Activated T-helper 2 cell treated with anti-CD3 and anti-CD28 coated beads, Interferon-gamma antibody, Interleukin-2, Interleukin-4, amounts not matched to agents 10 μg/mL and 5 μg/mL and 100 μg/mL, durations not matched to agents 14 hours and 24 hours and 36 hours (primary cell): ENCODE measurements at regions not wholly inside any gene's neighbourhood (a gene's known extent, or its start where the extent isn't known, plus 50 kb on each side); places are given as distances from the start of the nearest gene placed in this dataset.

Experiments
- DNase-seq: peaks from one replicate; pipeline ENCODE4 v3.0.0; 2021; ENCODE audit warnings: low spot score
- H3K27ac Mint-ChIP-seq: one replicate; pipeline ENCODE4 v1.8.0; 2021; ENCODE audit warnings: mixed read lengths
- H3K27me3 Mint-ChIP-seq: one replicate; pipeline ENCODE4 v1.8.0; 2021; ENCODE audit warnings: low read depth, mixed read lengths
- H3K36me3 Mint-ChIP-seq: one replicate; pipeline ENCODE4 v1.8.0; 2021; ENCODE audit warnings: low read depth, mixed read lengths
- H3K4me1 Mint-ChIP-seq: one replicate; pipeline ENCODE4 v1.8.0; 2021; ENCODE audit warnings: low read depth, mixed read lengths
- H3K4me3 Mint-ChIP-seq: one replicate; pipeline ENCODE4 v1.8.0; 2021; ENCODE audit warnings: low read depth, mild to moderate bottlenecking, moderate library complexity, mixed read lengths
- H3K9me3 Mint-ChIP-seq: one replicate; pipeline ENCODE4 v1.8.0; 2021; ENCODE audit warnings: mixed read lengths
- intact Hi-C: fragments of 100-400 bp; cut with micrococcal nuclease; formaldehyde crosslinking; loops from one replicate; pipeline ENCODE4 v1.15.1; 2023

- Mint-ChIP-seq H3K27me3 (no peaks in the 10 kb centered on the region), H3K36me3 (no peaks in the 10 kb centered on the region), H3K27ac (no peak overlapping the region), H3K4me1 (no peaks in the 10 kb centered on the region), H3K9me3 (peaks cover 39% of the 10 kb centered on the region), H3K4me3 (no peak overlapping the region)
- no peak for DNase-seq
- intact Hi-C loops = no loop called here
Measured at GRCh38 chr18:39805218-39805617, 2149.8 kb upstream of the PIK3C3 start.

- no peaks in the 10 kb centered on the region for H3K4me1 Mint-ChIP-seq
- no peaks in the 10 kb centered on the region for H3K27me3 Mint-ChIP-seq
- no peak overlapping the region for H3K4me3 Mint-ChIP-seq
- H3K27ac Mint-ChIP-seq = no peak overlapping the region
- H3K9me3 Mint-ChIP-seq = peaks cover 39% of the 10 kb centered on the region
- intact Hi-C loops = no loop called here
- H3K36me3 Mint-ChIP-seq = no peaks in the 10 kb centered on the region
- no peak for DNase-seq
Measured at GRCh38 chr18:39802648-39803229, 2152.3 kb upstream of the PIK3C3 start.

GRCh38 chr18:39801848-39802247, 2153.2 kb upstream of the PIK3C3 start:
- no peak for DNase-seq
- Mint-ChIP-seq H3K9me3 (peaks cover 39% of the 10 kb centered on the region), H3K36me3 (no peaks in the 10 kb centered on the region), H3K4me1 (no peaks in the 10 kb centered on the region), H3K27ac (no peak overlapping the region), H3K27me3 (no peaks in the 10 kb centered on the region), H3K4me3 (no peak overlapping the region)
- intact Hi-C loops = no loop called here

- no peak overlapping the region for H3K4me3 Mint-ChIP-seq
- H3K9me3 Mint-ChIP-seq = peaks cover 37% of the 10 kb centered on the region
- intact Hi-C loops = no loop called here
- H3K27ac Mint-ChIP-seq = no peak overlapping the region
- no peaks in the 10 kb centered on the region for H3K27me3 Mint-ChIP-seq
- no peak for DNase-seq
- H3K36me3 Mint-ChIP-seq = no peaks in the 10 kb centered on the region
- H3K4me1 Mint-ChIP-seq = no peaks in the 10 kb centered on the region
Measured at GRCh38 chr18:39801010-39801409, 2154.0 kb upstream of the PIK3C3 start.

GRCh38 chr18:39799006-39799405, 2156.0 kb upstream of the PIK3C3 start:
- Mint-ChIP-seq H3K4me1 (peaks cover 2% of the 10 kb centered on the region), H3K9me3 (peaks cover 30% of the 10 kb centered on the region), H3K27me3 (no peaks in the 10 kb centered on the region), H3K36me3 (no peaks in the 10 kb centered on the region), H3K27ac (peak overlapping the region; percentile 58), H3K4me3 (peak overlapping the region; percentile 71)
- intact Hi-C loops = no loop called here
- DNase-seq = no peak

GRCh38 chr18:39796393-39796792, 2158.6 kb upstream of the PIK3C3 start:
- Mint-ChIP-seq H3K27me3 (no peaks in the 10 kb centered on the region), H3K9me3 (peaks cover 6% of the 10 kb centered on the region), H3K4me3 (no peak overlapping the region), H3K4me1 (peaks cover 2% of the 10 kb centered on the region), H3K36me3 (no peaks in the 10 kb centered on the region), H3K27ac (no peak overlapping the region)
- intact Hi-C loops = no loop called here
- no peak for DNase-seq

- intact Hi-C loops = no loop called here
- DNase-seq = no peak
- Mint-ChIP-seq H3K9me3 (peaks cover 5% of the 10 kb centered on the region), H3K4me3 (no peak overlapping the region), H3K36me3 (no peaks in the 10 kb centered on the region), H3K27me3 (no peaks in the 10 kb centered on the region), H3K4me1 (peaks cover 2% of the 10 kb centered on the region), H3K27ac (no peak overlapping the region)
Measured at GRCh38 chr18:39795350-39795749, 2159.7 kb upstream of the PIK3C3 start.

- no peak overlapping the region for H3K27ac Mint-ChIP-seq
- no peak overlapping the region for H3K4me3 Mint-ChIP-seq
- intact Hi-C loops = no loop called here
- H3K4me1 Mint-ChIP-seq = peaks cover 2% of the 10 kb centered on the region
- no peaks in the 10 kb centered on the region for H3K36me3 Mint-ChIP-seq
- DNase-seq = no peak
- H3K27me3 Mint-ChIP-seq = no peaks in the 10 kb centered on the region
- peaks cover 5% of the 10 kb centered on the region for H3K9me3 Mint-ChIP-seq
Measured at GRCh38 chr18:39793609-39794008, 2161.4 kb upstream of the PIK3C3 start.

GRCh38 chr18:39788383-39788782, 2166.7 kb upstream of the PIK3C3 start:
- H3K36me3 Mint-ChIP-seq = no peaks in the 10 kb centered on the region
- H3K4me1 Mint-ChIP-seq = peaks cover 2% of the 10 kb centered on the region
- no peaks in the 10 kb centered on the region for H3K27me3 Mint-ChIP-seq
- no peak for DNase-seq
- peaks cover 3% of the 10 kb centered on the region for H3K9me3 Mint-ChIP-seq
- intact Hi-C loops = no loop called here
- H3K4me3 Mint-ChIP-seq = no peak overlapping the region
- H3K27ac Mint-ChIP-seq = no peak overlapping the region

- no peak for DNase-seq
- no peaks in the 10 kb centered on the region for H3K27me3 Mint-ChIP-seq
- no peak overlapping the region for H3K4me3 Mint-ChIP-seq
- H3K27ac Mint-ChIP-seq = no peak overlapping the region
- intact Hi-C loops = no loop called here
- H3K36me3 Mint-ChIP-seq = no peaks in the 10 kb centered on the region
- H3K9me3 Mint-ChIP-seq = peaks cover 3% of the 10 kb centered on the region
- peaks cover 2% of the 10 kb centered on the region for H3K4me1 Mint-ChIP-seq
Measured at GRCh38 chr18:39786477-39786876, 2168.6 kb upstream of the PIK3C3 start.

- H3K4me1 Mint-ChIP-seq = peaks cover 2% of the 10 kb centered on the region
- intact Hi-C loops = no loop called here
- H3K27me3 Mint-ChIP-seq = no peaks in the 10 kb centered on the region
- DNase-seq = no peak
- no peak overlapping the region for H3K27ac Mint-ChIP-seq
- H3K36me3 Mint-ChIP-seq = no peaks in the 10 kb centered on the region
- no peak overlapping the region for H3K4me3 Mint-ChIP-seq
- H3K9me3 Mint-ChIP-seq = peaks cover 9% of the 10 kb centered on the region
Measured at GRCh38 chr18:39784541-39784940, 2170.5 kb upstream of the PIK3C3 start.

- H3K27ac Mint-ChIP-seq = no peak overlapping the region
- peaks cover 13% of the 10 kb centered on the region for H3K9me3 Mint-ChIP-seq
- no peak for DNase-seq
- intact Hi-C loops = no loop called here
- no peaks in the 10 kb centered on the region for H3K4me1 Mint-ChIP-seq
- no peak overlapping the region for H3K4me3 Mint-ChIP-seq
- H3K27me3 Mint-ChIP-seq = no peaks in the 10 kb centered on the region
- no peaks in the 10 kb centered on the region for H3K36me3 Mint-ChIP-seq
Measured at GRCh38 chr18:39781565-39781964, 2173.5 kb upstream of the PIK3C3 start.

- H3K9me3 Mint-ChIP-seq = peaks cover 10% of the 10 kb centered on the region
- H3K27ac Mint-ChIP-seq = no peak overlapping the region
- intact Hi-C loops = no loop called here
- no peaks in the 10 kb centered on the region for H3K27me3 Mint-ChIP-seq
- no peak overlapping the region for H3K4me3 Mint-ChIP-seq
- no peak for DNase-seq
- no peaks in the 10 kb centered on the region for H3K4me1 Mint-ChIP-seq
- no peaks in the 10 kb centered on the region for H3K36me3 Mint-ChIP-seq
Measured at GRCh38 chr18:39780774-39781173, 2174.3 kb upstream of the PIK3C3 start.

GRCh38 chr18:39779926-39780325, 2175.1 kb upstream of the PIK3C3 start:
- Mint-ChIP-seq H3K4me1 (no peaks in the 10 kb centered on the region), H3K9me3 (peaks cover 10% of the 10 kb centered on the region), H3K4me3 (no peak overlapping the region), H3K27me3 (no peaks in the 10 kb centered on the region), H3K27ac (no peak overlapping the region), H3K36me3 (no peaks in the 10 kb centered on the region)
- DNase-seq = no peak
- intact Hi-C loops = no loop called here
